PFSK-1 (cell line): ENCODE measurements at regions not wholly inside any gene's neighbourhood (a gene's known extent, or its start where the extent isn't known, plus 50 kb on each side); places are given as distances from the start of the nearest gene placed in this dataset.

Source experiments
- FOXP2 ChIP-seq: optimal IDR thresholded peaks from 2 replicates; pipeline ENCODE3; 2011; ENCODE audit warnings: borderline replicate concordance, control low read depth, inconsistent platforms; ENCODE audit not compliant: insufficient read depth; ENCODE audit errors: extremely low read length, extremely low read depth
- POLR2AphosphoS5 ChIP-seq: IDR thresholded peaks from 2 replicates; pipeline ENCODE4 v1.6.1; 2012; ENCODE audit warnings: low read depth, mild to moderate bottlenecking, control low read depth, low read length, moderate library complexity
- SIN3A ChIP-seq: IDR thresholded peaks from 2 replicates; pipeline ENCODE4 v1.6.1; 2012; ENCODE audit warnings: mild to moderate bottlenecking, low read length, moderate library complexity, borderline replicate concordance; ENCODE audit not compliant: insufficient read depth
- TAF1 ChIP-seq: IDR thresholded peaks from 2 replicates; pipeline ENCODE4 v1.6.1; 2012; ENCODE audit warnings: low read length, control low read depth, borderline replicate concordance; ENCODE audit not compliant: insufficient read depth
- TF ChIP-seq, protein P1 (sequence below), 2 experiments: IDR thresholded peaks; 2 replicates each; pipeline versions ENCODE4 v1.6.1 to v1.8.0; 2011 to 2012; ENCODE audit warnings: low read depth in 2 of 2, low read length in 2 of 2, control low read depth in 1 of 2, inconsistent platforms in 1 of 2, mild to moderate bottlenecking in 1 of 2, moderate library complexity in 1 of 2; ENCODE audit not compliant: insufficient read depth in 1 of 2

DNA sequence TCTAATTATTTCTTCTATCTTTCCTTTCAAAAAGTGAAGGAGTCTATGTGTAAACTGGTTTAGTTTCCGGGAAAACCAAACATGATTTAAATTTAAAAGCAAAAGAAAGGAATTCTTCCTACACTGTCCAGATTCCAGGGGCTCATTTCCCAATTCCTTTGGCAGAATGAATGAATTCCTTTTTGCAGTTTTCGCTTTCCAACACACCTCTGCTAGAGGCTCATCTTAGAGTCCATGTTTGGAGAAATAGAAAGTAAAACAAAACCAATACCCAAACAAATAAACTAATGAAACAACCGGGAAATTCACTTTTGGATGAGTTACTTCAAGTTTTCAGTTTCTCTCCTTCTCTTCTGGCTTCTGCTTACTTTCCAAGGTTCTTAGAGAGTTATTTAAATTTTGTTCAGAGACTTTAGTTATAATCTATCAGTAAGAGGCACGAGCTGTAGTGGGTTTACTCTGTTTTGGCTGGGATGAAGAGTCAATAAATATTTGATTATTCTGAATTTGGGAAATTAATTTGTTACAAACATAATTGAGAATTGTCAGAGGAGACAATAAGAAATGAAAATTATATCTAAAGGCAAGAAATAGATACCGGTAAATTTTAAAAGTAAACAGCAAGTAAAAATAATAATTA, 365.0 kb upstream of the CDH9 start:
- no peak for TF ChIP-seq FOXP2
- no peak for TF ChIP-seq SIN3A
- no peak for TF ChIP-seq TAF1
- TF ChIP-seq, protein P1, sequence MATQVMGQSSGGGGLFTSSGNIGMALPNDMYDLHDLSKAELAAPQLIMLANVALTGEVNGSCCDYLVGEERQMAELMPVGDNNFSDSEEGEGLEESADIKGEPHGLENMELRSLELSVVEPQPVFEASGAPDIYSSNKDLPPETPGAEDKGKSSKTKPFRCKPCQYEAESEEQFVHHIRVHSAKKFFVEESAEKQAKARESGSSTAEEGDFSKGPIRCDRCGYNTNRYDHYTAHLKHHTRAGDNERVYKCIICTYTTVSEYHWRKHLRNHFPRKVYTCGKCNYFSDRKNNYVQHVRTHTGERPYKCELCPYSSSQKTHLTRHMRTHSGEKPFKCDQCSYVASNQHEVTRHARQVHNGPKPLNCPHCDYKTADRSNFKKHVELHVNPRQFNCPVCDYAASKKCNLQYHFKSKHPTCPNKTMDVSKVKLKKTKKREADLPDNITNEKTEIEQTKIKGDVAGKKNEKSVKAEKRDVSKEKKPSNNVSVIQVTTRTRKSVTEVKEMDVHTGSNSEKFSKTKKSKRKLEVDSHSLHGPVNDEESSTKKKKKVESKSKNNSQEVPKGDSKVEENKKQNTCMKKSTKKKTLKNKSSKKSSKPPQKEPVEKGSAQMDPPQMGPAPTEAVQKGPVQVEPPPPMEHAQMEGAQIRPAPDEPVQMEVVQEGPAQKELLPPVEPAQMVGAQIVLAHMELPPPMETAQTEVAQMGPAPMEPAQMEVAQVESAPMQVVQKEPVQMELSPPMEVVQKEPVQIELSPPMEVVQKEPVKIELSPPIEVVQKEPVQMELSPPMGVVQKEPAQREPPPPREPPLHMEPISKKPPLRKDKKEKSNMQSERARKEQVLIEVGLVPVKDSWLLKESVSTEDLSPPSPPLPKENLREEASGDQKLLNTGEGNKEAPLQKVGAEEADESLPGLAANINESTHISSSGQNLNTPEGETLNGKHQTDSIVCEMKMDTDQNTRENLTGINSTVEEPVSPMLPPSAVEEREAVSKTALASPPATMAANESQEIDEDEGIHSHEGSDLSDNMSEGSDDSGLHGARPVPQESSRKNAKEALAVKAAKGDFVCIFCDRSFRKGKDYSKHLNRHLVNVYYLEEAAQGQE (IDR thresholded peaks at IDR 0.05; ENCODE audit: insufficient read depth in 1 of 2, low read depth in 2 of 2, low read length in 2 of 2), result no peak
- no peak for TF ChIP-seq POLR2AphosphoS5

DNA sequence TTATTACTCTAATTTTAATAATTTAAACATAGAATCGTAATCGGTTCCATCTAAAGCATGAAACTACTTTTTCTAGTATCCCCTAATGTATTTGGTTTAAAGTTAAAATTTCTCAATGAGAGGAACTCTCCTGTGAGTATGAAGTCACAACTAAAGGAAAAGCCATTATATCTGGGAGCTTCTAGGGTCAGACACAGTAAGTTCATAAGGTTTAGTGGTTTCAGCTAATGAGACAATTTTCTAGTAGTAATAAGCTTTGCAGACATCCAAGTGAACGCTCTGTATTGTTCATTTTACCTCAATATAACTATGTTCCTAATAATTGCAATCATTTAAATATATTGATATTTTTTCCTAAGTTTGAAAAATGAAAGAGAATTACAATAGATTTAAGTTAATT, 364.4 kb upstream of the CDH9 start:
- no peak for TF ChIP-seq POLR2AphosphoS5
- no peak for TF ChIP-seq SIN3A
- TF ChIP-seq, protein P1 (IDR thresholded peaks at IDR 0.05; ENCODE audit: insufficient read depth in 1 of 2, low read depth in 2 of 2, low read length in 2 of 2), result no peak
- TF ChIP-seq TAF1, result no peak
- TF ChIP-seq FOXP2, result no peak

DNA sequence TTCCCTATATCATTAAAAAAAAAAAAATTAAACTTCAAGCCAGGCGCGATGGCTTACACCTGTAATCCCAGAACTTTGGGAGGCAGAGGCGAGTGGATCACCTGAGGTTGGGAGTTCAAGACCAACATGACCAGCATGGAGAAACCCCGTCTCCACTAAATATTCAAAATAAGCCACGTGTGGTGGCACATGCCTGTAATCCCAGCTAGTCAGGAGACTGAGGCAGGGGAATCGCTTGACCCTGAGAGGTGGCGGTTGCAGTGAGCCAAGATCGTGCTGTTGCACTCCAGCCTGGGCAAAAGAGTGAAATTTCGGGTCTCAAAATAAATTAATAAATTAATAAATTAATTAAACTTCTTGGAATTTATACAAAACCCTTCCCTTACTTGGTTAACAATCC, 358.6 kb upstream of the CDH9 start:
- TF ChIP-seq TAF1 (no peak), SIN3A (no peak)
- TF ChIP-seq, protein P1 (IDR thresholded peaks at IDR 0.05; ENCODE audit: insufficient read depth in 1 of 2, low read depth in 2 of 2, low read length in 2 of 2), result no peak

DNA sequence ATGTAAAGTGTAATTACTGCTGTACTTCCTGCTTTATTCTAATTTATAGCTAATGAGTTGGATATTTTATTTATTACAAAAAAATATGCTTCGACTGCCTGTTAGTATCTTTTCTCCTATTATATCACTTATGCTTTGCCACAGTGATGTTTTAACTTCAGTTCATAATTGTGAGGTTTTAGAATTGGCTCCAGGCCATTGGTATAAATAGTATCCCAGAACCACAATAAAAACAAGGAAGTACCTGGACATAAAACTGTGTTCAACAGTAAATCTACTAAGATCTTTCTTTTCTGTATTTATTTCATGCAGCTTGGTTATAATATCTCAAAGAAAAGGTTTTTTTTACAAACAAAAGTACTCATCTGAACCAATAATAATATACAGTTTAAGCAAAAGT, 354.3 kb upstream of the CDH9 start:
- TF ChIP-seq SIN3A (no peak), FOXP2 (no peak), TAF1 (no peak), POLR2AphosphoS5 (no peak)
- TF ChIP-seq, protein P1 (IDR thresholded peaks at IDR 0.05; ENCODE audit: insufficient read depth in 1 of 2, low read depth in 2 of 2, low read length in 2 of 2), result no peak

DNA sequence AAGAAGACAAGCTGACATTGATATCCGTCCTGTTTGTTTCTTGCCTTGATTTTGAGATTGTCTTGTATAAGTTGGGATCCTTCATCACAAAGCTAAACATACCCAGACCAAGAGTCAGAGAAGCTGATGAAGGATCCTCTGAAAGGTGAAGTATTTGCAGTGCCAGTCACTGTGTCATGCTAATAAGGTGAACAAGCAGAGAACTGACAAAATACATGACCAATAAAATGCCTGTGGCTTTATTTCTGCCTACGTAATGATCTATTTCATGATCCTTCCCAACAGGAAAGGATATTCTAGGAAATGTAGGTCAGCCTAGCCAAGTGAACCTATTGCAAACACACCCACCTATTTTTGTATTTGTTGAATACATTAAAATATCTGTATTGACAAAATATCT, 351.3 kb upstream of the CDH9 start:
- TF ChIP-seq, protein P1 (IDR thresholded peaks at IDR 0.05; ENCODE audit: insufficient read depth in 1 of 2, low read depth in 2 of 2, low read length in 2 of 2), result no peak
- no peak for TF ChIP-seq FOXP2
- no peak for TF ChIP-seq TAF1
- TF ChIP-seq POLR2AphosphoS5, result no peak
- TF ChIP-seq SIN3A, result no peak
